NCI-H82 treated with DMSO at 0.1 percent for 48 hours (cell line): ENCODE measurements at regions not wholly inside any gene's neighbourhood (a gene's known extent, or its start where the extent isn't known, plus 50 kb on each side); places are given as distances from the start of the nearest gene placed in this dataset.
"Not testable (repeated sequence)": the region's sequence is repeated elsewhere in the genome, so short reads cannot be mapped to it uniquely, and the experiment has no call there.

Source experiments
- DNase-seq: peaks from one replicate; lab custom pipeline; 2025; ENCODE audit not compliant: unreplicated experiment; lab: John Stamatoyannopoulos, UW

DNA sequence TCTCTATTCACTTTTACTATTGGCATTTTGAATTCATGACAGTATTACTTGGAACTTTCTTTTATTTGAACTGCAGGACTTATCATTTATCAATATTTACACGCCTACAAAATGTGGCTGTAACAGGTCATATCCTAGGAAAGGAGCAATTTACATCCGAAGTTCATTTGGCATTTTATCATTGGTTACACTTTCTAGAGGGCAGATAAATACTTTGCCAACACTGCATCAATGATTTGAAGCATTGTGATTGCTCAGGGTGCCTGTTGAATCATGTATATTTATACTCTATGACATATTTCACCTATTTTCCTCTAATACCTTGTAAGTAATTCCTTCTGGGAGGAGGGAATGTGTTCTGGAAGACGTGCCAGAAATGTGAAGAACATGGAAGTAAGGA, 136.7 kb downstream of the MID1IP1 start:
- no peak for DNase-seq

DNA sequence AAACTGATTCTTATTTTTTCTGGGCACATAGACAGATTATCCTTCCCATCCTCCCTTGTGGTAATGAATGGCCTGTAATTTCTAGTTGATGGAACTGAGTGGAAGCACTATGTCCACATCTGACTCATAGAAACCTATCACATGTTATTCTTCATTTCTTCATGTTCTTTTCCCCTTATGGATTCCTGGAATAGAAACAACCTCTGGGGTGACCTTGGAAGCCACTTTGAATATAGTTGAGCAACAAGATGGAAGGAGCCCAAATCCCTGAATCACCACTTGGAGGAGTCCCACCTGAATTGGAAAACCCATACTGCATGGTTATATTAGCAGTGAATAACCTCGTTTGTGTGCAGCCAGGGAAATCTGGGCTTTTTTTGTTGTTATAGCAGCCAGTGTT, 137.8 kb downstream of the MID1IP1 start:
- DNase-seq: no peak

DNA sequence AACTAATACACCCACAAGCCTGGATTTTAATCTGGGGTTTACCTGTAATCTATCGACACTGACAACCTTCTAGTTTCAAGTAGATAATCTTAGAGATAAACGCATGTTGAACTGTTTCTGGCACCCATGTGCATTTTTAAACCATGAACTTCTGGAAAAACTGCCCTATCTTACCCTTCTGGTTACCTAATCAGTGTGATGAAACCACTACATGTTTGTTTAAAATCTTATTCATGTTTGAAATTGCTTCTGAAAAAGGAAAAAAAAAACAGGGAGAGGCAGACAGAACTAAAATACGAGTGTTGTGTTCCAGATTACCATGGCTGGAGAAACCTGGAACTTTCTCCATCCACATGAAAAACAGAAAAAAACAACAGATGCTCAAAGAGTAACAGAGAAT, 139.3 kb downstream of the MID1IP1 start:
- no peak for DNase-seq

DNA sequence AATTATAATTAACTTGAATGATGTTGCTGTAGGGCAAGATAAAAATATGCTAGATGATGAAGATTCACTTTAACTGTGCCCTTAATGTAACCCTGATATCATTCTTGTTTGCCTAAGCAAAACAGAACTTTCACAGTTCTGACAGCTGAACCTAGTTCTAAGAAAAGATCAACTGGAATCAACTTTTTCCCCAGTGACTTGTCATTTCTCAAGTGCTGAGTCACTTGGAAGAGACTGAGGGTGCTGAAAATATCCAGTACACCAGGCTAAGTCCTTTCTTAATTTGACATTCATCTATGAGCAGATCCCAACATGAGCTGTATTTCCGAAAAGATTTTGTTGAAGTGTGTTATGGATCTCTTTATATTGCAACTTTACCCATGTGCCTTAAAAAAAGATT, 140.4 kb downstream of the MID1IP1 start:
- no peak for DNase-seq

DNA sequence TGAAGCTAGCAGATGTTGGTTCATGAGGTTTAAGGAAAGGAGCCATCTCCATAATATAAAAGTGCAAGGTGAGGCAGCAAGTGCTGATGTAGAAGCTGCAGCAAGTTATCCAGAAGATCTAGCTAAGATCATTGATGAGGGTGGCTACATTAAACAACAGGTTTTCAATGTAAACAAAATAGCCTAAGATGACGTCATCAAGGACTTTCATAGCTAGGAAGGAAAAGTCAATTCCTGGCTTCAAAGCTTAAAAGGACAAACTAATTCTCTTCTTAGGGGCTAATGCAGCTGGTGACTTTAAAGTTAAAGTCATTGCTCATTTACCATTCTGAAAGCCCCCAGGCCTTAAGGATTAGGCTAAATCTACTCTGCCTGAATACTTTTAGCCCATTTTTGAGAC, 141.9 kb downstream of the MID1IP1 start:
- DNase-seq: no peak

DNA sequence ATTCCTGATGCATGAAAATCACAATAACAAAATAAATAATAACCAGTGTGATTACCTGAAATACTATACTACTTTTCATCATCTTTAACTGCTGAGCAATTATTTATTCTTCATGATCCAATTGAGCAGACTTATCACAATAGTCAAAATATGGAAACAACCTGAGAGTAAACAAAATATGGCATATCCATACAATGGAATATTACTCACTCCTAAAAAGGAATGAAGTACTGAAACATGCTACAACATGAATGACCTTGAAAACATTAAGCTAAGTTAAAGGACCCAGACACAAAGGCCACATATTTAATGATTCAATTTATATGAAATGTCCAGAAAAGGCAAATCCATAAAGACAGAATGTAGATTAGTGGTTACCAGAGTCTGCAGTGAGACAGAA, 146.8 kb downstream of the MID1IP1 start:
- DNase-seq: no peak

DNA sequence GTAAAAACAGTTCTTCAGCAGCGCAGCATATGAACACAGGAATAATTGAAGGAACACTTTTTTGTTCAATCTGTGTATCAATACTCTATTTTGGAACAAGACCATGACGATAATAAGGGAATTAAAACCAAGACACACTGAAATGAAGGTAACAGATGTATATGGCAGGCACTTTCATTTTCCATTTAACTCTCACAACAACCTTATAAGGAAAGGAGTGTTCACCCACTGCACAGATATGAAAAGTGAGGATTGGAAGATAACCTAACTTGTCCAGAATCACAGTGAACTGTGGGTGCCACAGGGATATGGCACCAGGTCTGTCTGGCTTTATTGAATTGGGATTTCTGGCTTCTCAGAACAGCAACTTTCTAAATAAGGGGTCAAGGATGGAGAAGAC, 153.3 kb downstream of the MID1IP1 start:
- DNase-seq: no peak

DNA sequence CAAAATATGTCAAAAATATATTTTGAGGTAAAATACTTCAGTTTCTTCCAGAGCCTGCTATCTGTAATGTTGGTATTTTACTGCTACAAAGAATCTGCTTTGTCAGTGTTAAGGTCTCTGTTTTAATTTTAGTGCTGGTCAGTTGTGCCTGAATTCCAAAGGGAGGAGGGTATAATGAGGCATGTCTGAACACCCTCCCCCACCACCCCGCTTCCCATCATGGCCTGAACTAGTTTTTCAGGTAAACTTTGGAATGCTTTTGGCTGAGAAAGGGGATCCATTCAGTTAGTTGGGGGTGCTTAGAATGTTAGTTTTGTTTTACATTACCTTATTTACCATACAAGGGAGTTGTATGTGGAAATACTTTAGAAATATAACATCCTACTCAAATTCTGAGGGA, 158.5 kb downstream of the MID1IP1 start:
- DNase-seq: no peak

DNA sequence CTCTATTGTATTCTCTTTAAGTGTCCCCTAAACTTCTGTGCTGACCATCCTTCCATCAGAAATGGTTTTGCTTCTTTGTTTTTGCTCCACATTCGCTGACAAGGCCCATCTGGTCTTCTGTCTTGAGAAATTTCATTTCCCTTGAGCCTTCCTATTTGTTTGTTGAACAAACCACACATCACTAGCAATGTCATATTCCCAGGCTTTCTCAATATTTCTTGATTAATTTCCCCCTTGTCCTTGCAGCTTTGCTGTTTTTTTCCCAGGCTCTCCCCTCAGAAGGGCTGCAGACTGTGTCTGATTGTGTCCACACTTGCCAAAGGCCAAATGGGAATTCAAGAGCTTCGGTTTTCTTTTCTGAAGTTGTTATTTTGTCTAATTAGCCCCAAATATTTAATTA, 158.9 kb downstream of the MID1IP1 start:
- no peak for DNase-seq

DNA sequence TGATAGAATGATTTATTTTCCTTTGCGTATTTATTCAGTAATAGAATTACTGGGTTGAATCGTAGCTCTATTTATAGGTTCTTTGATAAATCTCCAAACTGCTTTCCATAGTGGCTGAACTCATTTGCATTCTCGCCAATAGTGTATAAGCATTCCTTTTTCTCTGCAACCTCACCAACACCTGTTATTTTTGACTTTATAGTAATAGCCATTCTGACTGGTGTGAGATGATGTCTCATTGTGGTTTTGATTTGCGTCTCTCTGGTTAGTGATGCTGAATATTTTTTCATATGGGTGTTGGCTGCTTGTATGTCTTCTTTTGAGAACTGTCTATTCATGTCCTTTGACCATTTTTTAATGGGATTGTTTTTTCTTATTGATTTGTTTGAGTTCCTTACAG, 160.7 kb downstream of the MID1IP1 start:
- DNase-seq: no peak

DNA sequence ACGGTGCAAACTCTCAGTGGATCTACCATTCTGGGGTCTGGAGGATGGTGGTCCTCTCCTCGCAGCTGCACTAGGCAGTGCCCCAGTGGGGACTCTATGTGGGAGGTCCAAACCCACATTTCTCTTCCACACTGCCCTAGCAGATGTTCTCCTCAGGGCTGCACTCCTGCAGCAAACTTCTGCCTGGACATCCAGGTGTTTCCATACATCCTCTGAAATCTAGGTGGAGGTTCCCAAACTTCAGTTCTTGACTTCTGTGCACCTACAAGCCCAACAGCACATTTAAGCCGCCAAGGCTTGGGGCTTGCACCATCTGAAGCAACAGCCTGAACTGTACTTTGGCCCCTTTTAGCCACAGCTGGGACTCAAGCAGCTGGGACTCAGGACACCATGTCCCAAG, 162.0 kb downstream of the MID1IP1 start:
- not testable (repeated sequence) for DNase-seq

DNA sequence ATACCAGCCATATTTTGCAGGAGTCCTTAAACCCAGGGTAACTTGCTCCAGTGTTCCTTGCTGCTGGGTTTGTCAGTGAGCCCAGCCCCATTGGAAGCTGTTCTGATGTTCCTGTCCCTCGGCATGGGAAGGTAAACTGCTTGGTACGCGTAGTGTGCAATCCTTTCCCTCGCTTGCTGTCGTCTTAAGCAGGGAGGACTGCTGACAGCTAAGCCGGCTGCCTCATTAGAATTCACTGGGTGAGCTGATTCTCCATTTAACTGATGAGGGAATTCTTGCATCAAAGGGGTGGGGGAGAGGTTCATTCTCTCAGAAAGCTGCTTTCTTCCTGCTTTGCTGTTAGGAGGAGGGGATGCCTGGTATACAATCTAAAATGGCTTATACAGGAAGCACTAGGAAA, 164.6 kb downstream of the MID1IP1 start:
- no peak for DNase-seq

DNA sequence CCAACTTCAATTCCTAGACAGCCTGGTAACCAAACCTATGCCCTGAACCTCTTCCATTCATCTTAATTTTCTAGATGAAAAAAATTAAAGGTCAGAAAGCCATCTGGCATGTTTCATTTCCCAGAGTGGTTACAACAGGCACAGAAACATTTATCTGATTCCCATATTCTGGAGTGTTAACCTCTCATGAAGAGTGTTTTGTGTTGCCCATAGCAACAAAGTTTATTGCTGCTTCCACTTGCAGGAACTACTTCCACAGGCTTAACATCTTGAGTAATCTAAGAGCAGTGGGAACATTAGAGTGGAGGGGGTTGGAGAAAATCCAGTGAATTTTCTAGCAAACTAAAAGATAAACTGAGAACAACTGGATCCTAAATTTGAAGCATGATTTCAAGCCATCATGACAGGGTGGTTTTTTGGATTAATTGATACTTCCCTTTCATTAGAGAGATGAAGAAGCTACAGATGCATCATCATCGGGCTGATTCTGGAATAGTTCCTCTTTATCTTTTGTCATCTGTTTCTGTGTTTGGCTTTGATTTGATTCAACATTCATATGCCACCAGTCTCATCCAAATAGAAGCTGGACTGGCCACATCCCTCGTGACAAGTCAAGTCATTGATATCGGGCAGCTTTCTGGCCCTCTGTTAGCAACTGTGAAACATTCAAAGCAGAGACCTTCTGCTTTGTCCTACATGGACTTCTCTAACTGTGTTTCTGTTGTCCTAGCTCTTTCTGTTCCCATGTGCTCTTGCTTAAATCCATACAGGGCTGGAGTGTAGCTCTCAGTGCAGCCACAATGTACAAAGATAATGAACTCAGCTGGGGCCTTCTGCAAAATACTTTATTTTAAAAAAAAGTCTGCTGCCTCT, 167.3 kb downstream of the MID1IP1 start:
- DNase-seq: no peak

DNA sequence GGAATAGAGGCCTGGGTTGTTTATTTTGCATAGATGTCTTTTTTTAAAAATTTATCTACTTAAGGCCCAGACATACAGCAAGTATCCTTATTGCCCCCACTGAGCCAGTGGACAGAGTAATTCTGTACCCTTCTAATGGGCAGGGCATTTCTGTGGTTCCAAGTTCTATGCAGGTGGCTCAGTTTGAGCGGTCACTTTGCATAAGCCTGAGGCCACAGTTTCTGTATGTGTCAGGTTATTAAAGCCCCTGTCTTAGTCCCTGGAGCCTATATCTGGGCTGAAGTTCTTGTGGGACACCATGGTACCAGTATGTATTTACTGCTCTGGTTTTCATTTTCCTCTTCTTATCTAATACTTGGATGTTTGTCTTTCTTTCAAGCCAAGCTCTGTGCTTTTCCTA, 168.8 kb downstream of the MID1IP1 start:
- DNase-seq: no peak

DNA sequence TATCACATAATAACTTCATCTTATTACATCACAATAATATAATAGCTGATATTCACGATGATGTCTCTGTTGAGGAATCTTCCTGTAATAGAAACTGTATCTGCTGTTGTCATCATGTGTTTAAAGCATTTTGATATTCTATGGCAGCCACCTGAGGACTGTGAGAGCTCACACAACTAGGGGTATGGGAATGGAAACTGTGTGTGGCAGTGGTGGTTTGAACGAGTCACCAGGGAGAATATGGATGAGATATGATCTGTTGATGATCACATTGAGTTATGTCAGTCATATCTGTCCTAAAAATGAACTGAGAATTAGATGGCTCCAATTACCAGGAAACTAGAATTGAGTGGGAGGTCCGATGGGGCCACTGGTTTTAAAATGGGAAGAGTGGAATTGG, 169.6 kb downstream of the MID1IP1 start:
- DNase-seq: no peak

DNA sequence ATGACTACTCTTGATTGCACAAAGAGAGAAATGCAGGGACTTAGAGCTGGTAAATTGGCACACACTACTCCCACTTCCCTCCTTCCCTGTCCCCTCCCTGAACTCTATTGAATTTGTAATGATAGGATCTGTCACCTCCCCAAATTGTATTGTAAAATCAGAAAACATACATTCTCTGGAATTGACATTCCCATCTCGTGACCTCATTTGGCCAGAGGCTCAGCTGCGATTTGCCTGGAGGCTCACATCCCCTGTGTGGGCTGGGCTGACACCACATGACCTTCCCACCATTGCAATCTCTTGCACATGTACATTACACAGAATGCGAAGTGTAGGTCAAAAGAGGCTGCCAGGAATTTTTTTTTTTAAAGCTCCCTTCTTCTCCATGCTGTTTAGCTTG, 172.1 kb downstream of the MID1IP1 start:
- DNase-seq: no peak

DNA sequence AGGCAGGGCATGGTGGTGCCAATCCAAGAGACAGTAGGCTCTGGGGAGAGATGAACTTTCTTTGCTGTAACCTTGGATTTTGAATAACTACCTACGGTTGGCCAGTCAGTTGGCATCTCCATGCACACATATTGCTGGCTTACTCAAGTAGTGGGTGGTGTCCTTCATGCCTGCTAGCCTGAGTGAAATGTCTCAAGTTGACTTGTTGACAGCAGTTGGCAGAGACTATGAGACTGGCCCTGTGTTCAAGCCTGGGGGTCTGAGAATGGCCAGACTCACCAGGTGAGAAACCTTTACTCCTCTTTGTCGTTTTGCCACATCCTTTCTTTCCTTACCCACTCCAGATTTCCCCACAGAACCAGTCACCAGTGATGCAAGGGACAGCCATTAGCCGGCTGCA, 173.3 kb downstream of the MID1IP1 start:
- no peak for DNase-seq

DNA sequence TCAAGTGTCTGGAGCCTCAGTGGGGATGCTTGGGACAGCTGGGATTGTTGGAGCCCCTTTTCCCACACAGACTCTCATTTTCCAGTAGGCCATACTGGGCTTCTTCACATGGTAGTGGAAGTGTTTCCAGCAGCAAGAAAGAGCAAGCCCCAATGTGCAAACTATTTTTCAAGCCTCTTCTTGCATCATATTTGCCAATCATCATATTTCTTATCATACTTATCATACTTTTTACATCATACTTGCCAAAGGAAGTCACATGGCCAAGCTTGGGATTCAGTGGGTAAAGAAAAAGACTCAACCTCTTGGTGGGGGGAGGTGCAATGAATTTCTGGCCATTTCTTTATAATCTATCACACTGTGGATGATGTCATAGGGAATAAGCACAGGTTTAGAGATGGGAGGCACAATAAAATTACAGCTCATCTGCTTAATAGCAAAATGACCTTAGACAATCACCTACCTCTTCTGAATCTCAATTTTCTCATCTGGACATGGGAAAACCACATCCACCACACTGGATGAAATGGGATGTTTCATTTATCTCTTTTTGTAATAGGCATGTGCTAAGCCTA, 174.2 kb downstream of the MID1IP1 start:
- DNase-seq: no peak

DNA sequence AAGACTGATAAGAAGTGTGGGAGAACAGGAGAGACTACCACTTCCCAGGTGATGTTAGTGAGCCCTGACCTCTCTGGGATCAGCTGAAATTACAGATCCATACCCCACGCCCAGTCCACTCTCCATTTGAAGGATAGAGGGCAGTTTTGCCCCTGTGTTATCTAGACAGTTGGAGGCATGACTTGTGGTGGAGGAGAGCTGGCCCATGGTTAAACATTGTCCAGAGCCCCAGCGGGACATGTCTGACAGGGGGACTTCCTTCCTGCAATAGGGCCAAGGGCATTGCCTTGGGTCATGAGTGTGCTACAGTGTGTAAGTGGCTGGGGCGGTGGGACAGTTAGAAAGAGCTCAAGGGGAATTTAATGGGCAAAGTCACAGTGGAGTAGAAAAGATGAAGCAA, 181.1 kb downstream of the MID1IP1 start:
- no peak for DNase-seq

DNA sequence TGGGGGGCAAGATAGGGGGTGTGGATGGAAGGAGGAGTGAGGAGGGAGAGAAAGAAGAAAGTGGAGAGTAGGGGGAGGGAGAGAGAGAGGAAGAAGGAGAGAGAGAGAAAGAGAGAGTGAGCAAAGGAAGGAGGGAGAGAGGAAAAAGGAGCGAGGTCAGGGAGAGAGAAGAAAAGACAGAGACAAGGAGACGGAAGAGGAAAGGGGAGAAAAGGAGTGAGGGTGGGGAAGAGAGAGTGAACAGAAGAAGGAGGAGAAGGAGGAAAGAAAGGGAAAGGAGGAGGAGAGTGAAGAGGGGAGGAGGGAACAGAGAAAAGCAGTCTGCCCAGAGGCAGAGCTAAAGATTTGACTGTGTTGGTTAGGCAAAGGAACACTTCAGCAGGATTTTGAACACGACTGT, 181.6 kb downstream of the MID1IP1 start:
- DNase-seq: no peak

DNA sequence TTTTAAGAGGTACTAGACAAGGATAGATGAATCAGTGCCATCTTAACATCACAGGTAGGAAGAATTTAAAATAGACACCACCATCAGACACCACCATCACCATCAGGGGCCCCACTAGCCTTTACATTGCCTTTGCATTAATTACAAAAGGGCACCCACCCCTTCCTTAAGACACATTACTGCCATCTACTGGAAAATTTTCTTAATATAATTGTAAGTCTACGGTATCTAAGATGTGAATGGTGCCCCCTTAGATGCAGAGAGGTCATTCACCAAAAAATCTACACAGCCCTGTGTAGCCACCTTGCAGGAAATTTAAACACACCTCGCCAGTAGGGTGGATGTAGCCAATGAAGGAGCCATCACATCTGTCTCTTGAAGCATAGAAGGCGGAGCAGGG, 184.1 kb downstream of the MID1IP1 start:
- no peak for DNase-seq

DNA sequence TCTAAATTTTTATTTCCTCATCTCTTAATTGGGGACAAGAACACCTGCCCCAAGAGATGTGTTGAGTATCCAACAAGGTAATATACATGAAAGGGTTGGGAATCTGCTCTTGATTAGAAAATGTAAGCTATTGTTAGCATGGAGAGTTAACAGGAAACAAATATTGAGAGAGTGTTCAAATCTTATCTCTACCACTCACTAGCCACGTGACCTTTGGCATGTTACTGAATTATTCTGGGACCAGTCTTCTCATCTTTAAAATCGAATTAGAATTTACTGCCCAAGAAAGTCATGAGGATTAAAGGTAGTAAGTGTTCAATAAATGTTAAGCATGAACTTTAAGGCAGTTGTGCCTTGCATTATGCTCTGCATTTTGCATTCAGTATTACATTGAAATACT, 184.7 kb downstream of the MID1IP1 start:
- DNase-seq: no peak

DNA sequence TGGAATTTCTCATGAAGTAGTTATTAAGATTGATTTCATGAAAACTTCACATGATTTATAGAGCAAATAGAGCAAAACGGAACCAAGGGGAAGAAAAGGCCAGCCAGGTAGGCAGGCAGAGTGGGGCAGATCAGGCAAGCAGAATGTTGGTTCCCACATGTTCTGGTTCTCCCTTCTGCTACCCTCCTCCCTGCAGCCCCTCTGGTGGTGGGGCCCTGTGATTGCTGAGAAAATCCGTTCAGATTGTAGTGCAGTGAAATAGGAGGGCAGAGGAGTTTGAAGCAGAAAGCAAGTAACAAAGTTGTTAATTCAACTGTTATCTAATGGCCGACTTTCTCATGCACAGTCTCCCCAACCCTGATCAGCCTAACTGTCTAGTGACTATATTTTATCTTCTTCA, 185.3 kb downstream of the MID1IP1 start:
- peak; percentile 3 for DNase-seq
